Right lobe of liver (tissue), 6 donors: ENCODE measurements at regions not wholly inside any gene's neighbourhood (a gene's known extent, or its start where the extent isn't known, plus 50 kb on each side); places are given as distances from the start of the nearest gene placed in this dataset.
"Not testable (repeated sequence)": the region's sequence is repeated elsewhere in the genome, so short reads cannot be mapped to it uniquely, and the experiment has no call there.

Source experiments
- ATAC-seq, 4 donors: fragments of 200-7000 bp; cut with Tn5 transposase; one replicate each; pipeline ENCODE4 v1.9.1; 2020; ENCODE audit warnings: mild to moderate bottlenecking in 4 of 4, moderate library complexity in 4 of 4
- DNase-seq, 3 donors: peaks; one replicate each; pipeline ENCODE4 v3.0.0-alpha.2; 2020
- H3K27ac ChIP-seq, 3 donors: fragments of 200-600 bp; one replicate each; pipeline ENCODE4 v1.8.0; 2022
- H3K27me3 ChIP-seq, 2 donors: fragments of 200-600 bp; one replicate each; pipeline ENCODE4 v1.8.0; 2022
- H3K36me3 ChIP-seq, 4 donors: fragments of 200-600 bp; sonication (generic) in 1 of 4; one replicate each; pipeline versions ENCODE4 v1.5.1 to v1.8.0; 2017 to 2022; ENCODE audit warnings: control low read depth in 1 of 4
- H3K4me1 ChIP-seq, 4 donors: fragments of 200-600 bp; sonication (generic) in 1 of 4; one replicate each; pipeline versions ENCODE4 v1.5.1 to v1.8.0; 2017 to 2022; ENCODE audit warnings: control low read depth in 1 of 4
- H3K4me3 ChIP-seq, 3 donors: fragments of 200-600 bp; one replicate each; pipeline ENCODE4 v1.8.0; 2022
- H3K9me3 ChIP-seq, 4 donors: fragments of 200-600 bp; sonication (generic) in 1 of 4; one replicate each; pipeline versions ENCODE4 v1.5.1 to v1.8.0; 2017 to 2022; ENCODE audit warnings: control low read depth in 1 of 4
- CTCF ChIP-seq, 4 donors: fragments of 200-600 bp in 3 of 4; fragments of 450-650 bp in 1 of 4; IDR thresholded peaks; one replicate each; pipeline versions ENCODE4 v1.5.1 to v1.8.0; 2016 to 2022; ENCODE audit warnings: antibody characterized with exemption in 4 of 4, mild to moderate bottlenecking in 2 of 4
- POLR2A ChIP-seq: fragments of 450-650 bp; IDR thresholded peaks from one replicate; pipeline ENCODE4 v1.6.1; 2017; ENCODE audit warnings: antibody characterized with exemption, mild to moderate bottlenecking
- WGBS: methylation state at CpG from one replicate; pipeline ENCODE4 v1.1.6; 2018; ENCODE audit warnings: low coverage, low lambda C conversion rate; ENCODE audit not compliant: insufficient coverage; ENCODE audit errors: missing lambda C conversion rate; 5-methylcytosine and 5-hydroxymethylcytosine counted together
- intact Hi-C, 2 donors: fragments of 100-400 bp; cut with DNase I; formaldehyde crosslinking; loops; one replicate each; pipeline versions ENCODE4 v1.11.2 to v1.14.1; 2022
- donor health status: DM: no; HTN: yes; CAD: no.
- donor health status: DM: no; HTN: no; CAD: no.
- donor health status: DM: no; HTN: no; CAD: no.
- donor health status: DM: no; HTN: yes; CAD: no.
- donor health status: DM: no; HTN: yes; CAD: no.

- 91% methylated on average over 4 of the region's 4 CpGs for WGBS
- Histone ChIP-seq H3K27ac (no peak overlapping the region), H3K9me3 (no peaks in the 10 kb centered on the region), H3K4me3 (no peak overlapping the region), H3K27me3 (no peaks in the 10 kb centered on the region), H3K36me3 (no peaks in the 10 kb centered on the region), H3K4me1 (no peaks in the 10 kb centered on the region)
- no peak for TF ChIP-seq CTCF (IDR thresholded peaks at IDR 0.05)
- no peak for TF ChIP-seq POLR2A
- ATAC-seq (no peak), DNase-seq (no peak)
- intact Hi-C loops, result no loop called here
These were observed 111.9 kb upstream of the KRAS start for GRCh38 chr12:25362646-25363045.

GRCh38 chr12:25361511-25361910 lies 110.8 kb upstream of the KRAS start:
- no peak overlapping the region for H3K27ac ChIP-seq
- DNase-seq, result no peak
- ATAC-seq, result no peak
- WGBS, result 71% methylated on average over 2 of the region's 2 CpGs
- intact Hi-C loops, result no loop called here
- no peaks in the 10 kb centered on the region for H3K9me3 ChIP-seq
- no peaks in the 10 kb centered on the region for H3K36me3 ChIP-seq
- no peak overlapping the region for H3K4me3 ChIP-seq
- TF ChIP-seq CTCF (IDR thresholded peaks at IDR 0.05) (no peak), POLR2A (no peak)
- H3K4me1 ChIP-seq, result no peaks in the 10 kb centered on the region
- H3K27me3 ChIP-seq, result no peaks in the 10 kb centered on the region

- Histone ChIP-seq H3K27ac (no peak overlapping the region), H3K36me3 (no peaks in the 10 kb centered on the region), H3K27me3 (no peaks in the 10 kb centered on the region), H3K4me1 (no peaks in the 10 kb centered on the region), H3K4me3 (no peak overlapping the region), H3K9me3 (no peaks in the 10 kb centered on the region)
- no peak for DNase-seq
- TF ChIP-seq CTCF (IDR thresholded peaks at IDR 0.05) (no peak), POLR2A (no peak)
- ATAC-seq, result no peak
- intact Hi-C loops, result no loop called here
- WGBS, result 64% methylated on average over 2 of the region's 2 CpGs
These were observed 106.9 kb upstream of the KRAS start for GRCh38 chr12:25357595-25357994.

GRCh38 chr12:25352942-25353341 lies 102.2 kb upstream of the KRAS start:
- WGBS, result 72% methylated on average over 2 of the region's 2 CpGs

GRCh38 chr12:25352083-25352918 lies 101.6 kb upstream of the KRAS start:
- no peaks in the 10 kb centered on the region for H3K4me1 ChIP-seq
- TF ChIP-seq POLR2A, result no peak
- no peak for TF ChIP-seq CTCF (IDR thresholded peaks at IDR 0.05)
- no peak for DNase-seq
- H3K9me3 ChIP-seq, result no peaks in the 10 kb centered on the region
- H3K27me3 ChIP-seq, result no peaks in the 10 kb centered on the region
- H3K36me3 ChIP-seq, result no peaks in the 10 kb centered on the region
- H3K27ac ChIP-seq, result no peak overlapping the region
- no peak overlapping the region for H3K4me3 ChIP-seq
- ATAC-seq, result no peak
- WGBS, result 40% methylated on average over 1 of the region's 4 CpGs
- intact Hi-C loops, result no loop called here

More at GRCh38 chr12:25352942-25353341, 102.2 kb upstream of the KRAS start:
- H3K4me1 ChIP-seq, H3K27ac ChIP-seq, ATAC-seq, DNase-seq, H3K4me3 ChIP-seq, H3K36me3 ChIP-seq, intact Hi-C loops, H3K9me3 ChIP-seq, H3K27me3 ChIP-seq: not testable (repeated sequence)
